AG04450 (cell line): ENCODE measurements at regions not wholly inside any gene's neighbourhood (a gene's known extent, or its start where the extent isn't known, plus 50 kb on each side); places are given as distances from the start of the nearest gene placed in this dataset.
"Not testable (repeated sequence)": the region's sequence is repeated elsewhere in the genome, so short reads cannot be mapped to it uniquely, and the experiment has no call there.

ENCODE experiments used
- CTCF ChIA-PET: fragments of 300-600, 350-600 bp; formaldehyde crosslinking; extraction: SDS; loops from one replicate; lab custom pipeline; 2022; ENCODE audit warnings: antibody characterized with exemption, inconsistent platforms; lab: Charles Lee
- POLR2A ChIA-PET: fragments of 350-600 bp; formaldehyde crosslinking; extraction: SDS; loops from one replicate; lab custom pipeline; 2021; ENCODE audit warnings: antibody characterized with exemption, inconsistent platforms; lab: Yijun Ruan, JAX
- DNase-seq: peaks from one replicate; pipeline ENCODE4 v3.0.0-alpha.2; 2011; ENCODE audit warnings: low read depth, low spot score
- H3K27ac ChIP-seq: one replicate; pipeline ENCODE4 v1.5.1; 2012; ENCODE audit warnings: low read depth, low read length, control low read depth
- H3K27me3 ChIP-seq: one replicate; pipeline ENCODE4 v1.6.0; 2012; ENCODE audit warnings: low read length; ENCODE audit not compliant: control insufficient read depth, insufficient read depth
- H3K4me3 ChIP-seq: 2 replicates; pipeline ENCODE4 v1.5.1; 2011; ENCODE audit warnings: mild to moderate bottlenecking, low read depth, low read length, control low read depth
- H3K9me3 ChIP-seq: 2 replicates; pipeline ENCODE4 v1.5.1; 2012; ENCODE audit warnings: low read length; ENCODE audit not compliant: control insufficient read depth, insufficient read depth
- CTCF ChIP-seq: IDR thresholded peaks from 2 replicates; pipeline ENCODE4 v1.5.1; 2011; ENCODE audit warnings: low read depth, low read length, control low read depth, inconsistent platforms

- Histone ChIP-seq H3K9me3 (peaks cover 9% of the 10 kb centered on the region), H3K4me3 (no peak overlapping the region), H3K27ac (no peak overlapping the region), H3K27me3 (no peaks in the 10 kb centered on the region)
- no peak for TF ChIP-seq CTCF
- POLR2A ChIA-PET: no interaction called here
- DNase-seq: no peak
- CTCF ChIA-PET: no interaction called here
Observed at GRCh38 chr5:118479285-118479684, 509.1 kb downstream of the DTWD2 start.

GRCh38 chr5:118478852-118479251 lies 509.5 kb downstream of the DTWD2 start:
- no peak overlapping the region for H3K4me3 ChIP-seq
- CTCF ChIA-PET: no interaction called here
- no peaks in the 10 kb centered on the region for H3K27me3 ChIP-seq
- H3K9me3 ChIP-seq: peaks cover 9% of the 10 kb centered on the region
- POLR2A ChIA-PET: no interaction called here
- no peak overlapping the region for H3K27ac ChIP-seq
- no peak for DNase-seq
- TF ChIP-seq CTCF: no peak

GRCh38 chr5:118468085-118468484 lies 520.3 kb downstream of the DTWD2 start:
- POLR2A ChIA-PET: no interaction called here
- no peak for DNase-seq

GRCh38 chr5:118467103-118467502 lies 521.2 kb downstream of the DTWD2 start:
- Histone ChIP-seq H3K27ac (no peak overlapping the region), H3K4me3 (no peak overlapping the region), H3K9me3 (no peaks in the 10 kb centered on the region), H3K27me3 (no peaks in the 10 kb centered on the region)
- ChIA-PET CTCF (no interaction called here), POLR2A (no interaction called here)
- no peak for DNase-seq
- no peak for TF ChIP-seq CTCF

More at GRCh38 chr5:118468085-118468484, 520.3 kb downstream of the DTWD2 start:
- Histone ChIP-seq H3K4me3 (no peak overlapping the region), H3K27me3 (no peaks in the 10 kb centered on the region), H3K27ac (no peak overlapping the region), H3K9me3 (no peaks in the 10 kb centered on the region)
- no peak for TF ChIP-seq CTCF
- CTCF ChIA-PET: no interaction called here

- H3K9me3 ChIP-seq: no peaks in the 10 kb centered on the region
- no peaks in the 10 kb centered on the region for H3K27me3 ChIP-seq
- H3K4me3 ChIP-seq: no peak overlapping the region
- CTCF ChIA-PET: no interaction called here
- no peak for DNase-seq
- TF ChIP-seq CTCF: no peak
- POLR2A ChIA-PET: no interaction called here
- H3K27ac ChIP-seq: no peak overlapping the region
Observed at GRCh38 chr5:118466418-118466817, 521.9 kb downstream of the DTWD2 start.

GRCh38 chr5:118462276-118462675 lies 526.1 kb downstream of the DTWD2 start:
- H3K9me3 ChIP-seq, DNase-seq, H3K4me3 ChIP-seq, H3K27ac ChIP-seq, H3K27me3 ChIP-seq, CTCF ChIA-PET, POLR2A ChIA-PET: not testable (repeated sequence)
